B cell (primary cell): ENCODE measurements at regions not wholly inside any gene's neighbourhood (a gene's known extent, or its start where the extent isn't known, plus 50 kb on each side); places are given as distances from the start of the nearest gene placed in this dataset.

Experiments
- ATAC-seq: fragments of 200-7000 bp; cut with Tn5 transposase; one replicate; pipeline ENCODE4 v1.10.0; 2021; ENCODE audit warnings: low read depth, mild to moderate bottlenecking, moderate number of reproducible peaks, moderate library complexity
- CTCF ChIA-PET: fragments of 350-600 bp; sonication (Branson Sonifier 250); formaldehyde crosslinking; loops from one replicate; lab custom pipeline; 2021; ENCODE audit warnings: antibody characterized with exemption, inconsistent platforms; lab: Charles Lee
- POLR2A ChIA-PET: fragments of 350-600 bp; sonication (Branson Sonifier 250); formaldehyde crosslinking; loops from one replicate; lab custom pipeline; 2021; ENCODE audit warnings: antibody characterized with exemption; lab: Charles Lee
- DNase-seq: peaks from one replicate; pipeline ENCODE4 v3.0.0; 2013
- H2AFZ ChIP-seq: 2 replicates; pipeline ENCODE4 v1.6.1; 2012; ENCODE audit warnings: mild to moderate bottlenecking, low read depth, low read length; ENCODE audit not compliant: insufficient read depth, poor library complexity, severe bottlenecking
- H3K27ac ChIP-seq, 2 donors: 1 replicate in 1 of 2; 2 replicates in 1 of 2; pipeline ENCODE4 v1.5.1; 2012 to 2013; ENCODE audit warnings: low read length in 2 of 2, mild to moderate bottlenecking in 2 of 2, moderate library complexity in 1 of 2
- H3K27me3 ChIP-seq, 4 experiments: fragments of 200-600 bp in 1 of 4; sonication (generic) in 1 of 4; replicated peaks in 1 of 4; 1 replicate in 2 of 4; 2 replicates in 2 of 4; pipeline versions ENCODE4 v1.6.1 to v1.7.0; 2013 to 2016; ENCODE audit warnings: low read length in 3 of 4, mild to moderate bottlenecking in 2 of 4, mixed read lengths in 1 of 4, moderate library complexity in 1 of 4; ENCODE audit not compliant: insufficient read depth in 4 of 4, control insufficient read depth in 3 of 4; ENCODE audit errors: control extremely low read depth in 1 of 4
- H3K36me3 ChIP-seq, 2 experiments: replicated peaks in 1 of 2; 1 replicate in 1 of 2; 2 replicates in 1 of 2; pipeline versions ENCODE4 v1.6.1 to v1.7.1; 2013; ENCODE audit warnings: low read length in 1 of 2; ENCODE audit not compliant: insufficient read depth in 2 of 2, control insufficient read depth in 1 of 2; ENCODE audit errors: control extremely low read depth in 1 of 2, extremely low read depth in 1 of 2
- H3K4me1 ChIP-seq, 2 donors: fragments of 200-600 bp in 1 of 2; sonication (generic) in 1 of 2; 1 replicate in 1 of 2; 2 replicates in 1 of 2; pipeline versions ENCODE4 v1.5.1 to v1.6.1; 2013 to 2017; ENCODE audit warnings: low read length in 2 of 2; ENCODE audit not compliant: control insufficient read depth in 2 of 2, insufficient read depth in 2 of 2
- H3K4me2 ChIP-seq: replicated peaks from 2 replicates; pipeline ENCODE3; 2012; ENCODE audit warnings: mild to moderate bottlenecking, low read depth, low read length; ENCODE audit not compliant: poor library complexity, severe bottlenecking
- H3K4me3 ChIP-seq, 5 experiments: fragments of 200-600 bp in 1 of 5; sonication (generic) in 1 of 5; 1 replicate in 3 of 5; 2 replicates in 2 of 5; pipeline versions ENCODE4 v1.5.1 to v1.7.0; 2011 to 2016; ENCODE audit warnings: low read length in 4 of 5, mild to moderate bottlenecking in 4 of 5, low read depth in 2 of 5, control low read depth in 1 of 5, moderate library complexity in 1 of 5; ENCODE audit not compliant: insufficient read depth in 1 of 5; ENCODE audit errors: control extremely low read depth in 1 of 5, extremely low read depth in 1 of 5
- H3K79me2 ChIP-seq: fragments of 200-600 bp; sonication (generic); one replicate; pipeline ENCODE4 v1.6.0; 2016; ENCODE audit warnings: low read length; ENCODE audit not compliant: control insufficient read depth, insufficient read depth
- H3K9ac ChIP-seq: fragments of 200-600 bp; sonication (generic); 2 replicates; pipeline ENCODE4 v1.6.1; 2017; ENCODE audit warnings: mild to moderate bottlenecking, low read length, moderate library complexity
- H3K9me3 ChIP-seq, 3 donors: one replicate each; pipeline versions ENCODE4 v1.6.1 to v1.7.1; 2013; ENCODE audit warnings: low read length in 2 of 3; ENCODE audit not compliant: control insufficient read depth in 2 of 3, insufficient read depth in 1 of 3; ENCODE audit errors: control extremely low read depth in 1 of 3
- H4K20me1 ChIP-seq: 2 replicates; pipeline ENCODE4 v1.6.0; 2012; ENCODE audit warnings: mild to moderate bottlenecking, low read length; ENCODE audit not compliant: insufficient read depth, control insufficient read depth, poor library complexity, severe bottlenecking
- H3K27ac Mint-ChIP-seq: one replicate; pipeline ENCODE4 v1.8.0; 2021; ENCODE audit warnings: mixed read lengths
- H3K27me3 Mint-ChIP-seq: one replicate; pipeline ENCODE4 v1.8.0; 2021; ENCODE audit warnings: mixed read lengths
- H3K4me1 Mint-ChIP-seq: one replicate; pipeline ENCODE4 v1.8.0; 2021; ENCODE audit warnings: mixed read lengths
- H3K4me3 Mint-ChIP-seq: one replicate; pipeline ENCODE4 v1.8.0; 2021; ENCODE audit warnings: mixed read lengths
- H3K9me3 Mint-ChIP-seq: one replicate; pipeline ENCODE4 v1.8.0; 2022; ENCODE audit warnings: mixed read lengths; ENCODE audit not compliant: insufficient read depth
- EZH2 ChIP-seq: IDR thresholded peaks from 2 replicates; pipeline ENCODE4 v1.6.1; 2012; ENCODE audit warnings: borderline replicate concordance, low read depth, mild to moderate bottlenecking, moderate library complexity, low read length; ENCODE audit not compliant: insufficient read depth, poor library complexity, severe bottlenecking
- WGBS: methylation state at CpG from one replicate; pipeline ENCODE4 v1.1.5; 2013; ENCODE audit warnings: missing lambda C conversion rate; ENCODE audit not compliant: insufficient coverage; 5-methylcytosine and 5-hydroxymethylcytosine counted together
- intact Hi-C: fragments of 100-400 bp; cut with micrococcal nuclease; formaldehyde crosslinking; loops from one replicate; pipeline ENCODE4 v1.10.0; 2022
- TF ChIP-seq, protein P1 (sequence below): fragments of 200-600 bp; IDR thresholded peaks from one replicate; pipeline ENCODE4 v1.8.0; 2022; ENCODE audit warnings: antibody characterized with exemption, mild to moderate bottlenecking

GRCh38 chr7:89809291-89809690, 345.0 kb upstream of the STEAP1 start:
- Mint-ChIP-seq H3K27ac (no peak overlapping the region), H3K27me3 (no peaks in the 10 kb centered on the region), H3K9me3 (peaks cover 2% of the 10 kb centered on the region), H3K4me3 (no peak overlapping the region), H3K4me1 (no peaks in the 10 kb centered on the region)
- Histone ChIP-seq H2AFZ (no peak overlapping the region), H3K9me3 (no peaks in the 10 kb centered on the region), H3K9ac (no peak overlapping the region), H3K27me3 (no peaks in the 10 kb centered on the region), H3K4me2 (no peak overlapping the region), H3K79me2 (no peaks in the 10 kb centered on the region), H4K20me1 (no peaks in the 10 kb centered on the region), H3K4me3 (no peak overlapping the region), H3K27ac (no peak overlapping the region), H3K36me3 (no peaks in the 10 kb centered on the region), H3K4me1 (no peaks in the 10 kb centered on the region)
- DNase-seq (no peak), ATAC-seq (no peak)
- no CpG with 5 or more reads among the region's 1 CpG for WGBS
- ChIA-PET POLR2A (no interaction called here), CTCF (no interaction called here)
- intact Hi-C loops, result no loop called here
- TF ChIP-seq, protein P1, sequence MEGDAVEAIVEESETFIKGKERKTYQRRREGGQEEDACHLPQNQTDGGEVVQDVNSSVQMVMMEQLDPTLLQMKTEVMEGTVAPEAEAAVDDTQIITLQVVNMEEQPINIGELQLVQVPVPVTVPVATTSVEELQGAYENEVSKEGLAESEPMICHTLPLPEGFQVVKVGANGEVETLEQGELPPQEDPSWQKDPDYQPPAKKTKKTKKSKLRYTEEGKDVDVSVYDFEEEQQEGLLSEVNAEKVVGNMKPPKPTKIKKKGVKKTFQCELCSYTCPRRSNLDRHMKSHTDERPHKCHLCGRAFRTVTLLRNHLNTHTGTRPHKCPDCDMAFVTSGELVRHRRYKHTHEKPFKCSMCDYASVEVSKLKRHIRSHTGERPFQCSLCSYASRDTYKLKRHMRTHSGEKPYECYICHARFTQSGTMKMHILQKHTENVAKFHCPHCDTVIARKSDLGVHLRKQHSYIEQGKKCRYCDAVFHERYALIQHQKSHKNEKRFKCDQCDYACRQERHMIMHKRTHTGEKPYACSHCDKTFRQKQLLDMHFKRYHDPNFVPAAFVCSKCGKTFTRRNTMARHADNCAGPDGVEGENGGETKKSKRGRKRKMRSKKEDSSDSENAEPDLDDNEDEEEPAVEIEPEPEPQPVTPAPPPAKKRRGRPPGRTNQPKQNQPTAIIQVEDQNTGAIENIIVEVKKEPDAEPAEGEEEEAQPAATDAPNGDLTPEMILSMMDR, result no peak
- TF ChIP-seq EZH2, result no peak

- Histone ChIP-seq H3K36me3 (no peaks in the 10 kb centered on the region), H3K9me3 (no peaks in the 10 kb centered on the region), H3K4me1 (no peaks in the 10 kb centered on the region), H3K9ac (no peak overlapping the region), H3K4me3 (no peak overlapping the region), H4K20me1 (no peaks in the 10 kb centered on the region), H3K4me2 (no peak overlapping the region), H3K27me3 (no peaks in the 10 kb centered on the region), H3K79me2 (no peaks in the 10 kb centered on the region), H2AFZ (no peak overlapping the region), H3K27ac (no peak overlapping the region)
- Mint-ChIP-seq H3K4me1 (no peaks in the 10 kb centered on the region), H3K9me3 (peaks cover 2% of the 10 kb centered on the region), H3K27ac (no peak overlapping the region), H3K4me3 (no peak overlapping the region), H3K27me3 (no peaks in the 10 kb centered on the region)
- CTCF ChIA-PET, result no interaction called here
- POLR2A ChIA-PET, result no interaction called here
- ATAC-seq (no peak), DNase-seq (no peak)
- intact Hi-C loops, result no loop called here
- WGBS, result no CpG with 5 or more reads among the region's 1 CpG
- TF ChIP-seq EZH2, result no peak
- TF ChIP-seq, protein P1, result no peak
Measured at GRCh38 chr7:89813081-89813480, 341.2 kb upstream of the STEAP1 start.
